Gastroesophageal sphincter (tissue), 4 donors: ENCODE measurements at regions not wholly inside any gene's neighbourhood (a gene's known extent, or its start where the extent isn't known, plus 50 kb on each side); places are given as distances from the start of the nearest gene placed in this dataset.

Experiments used
- ATAC-seq: fragments of 150-250 bp; one replicate; pipeline ENCODE4 v1.9.1; 2016; ENCODE audit warnings: mild to moderate bottlenecking, moderate library complexity
- H3K27ac ChIP-seq, 4 donors: fragments of 200-600 bp; sonication (generic) in 3 of 4; 1 replicate in 3 of 4; 2 replicates in 1 of 4; pipeline ENCODE4 v1.5.1; 2016 to 2019
- H3K27me3 ChIP-seq: fragments of 200-600 bp; sonication (generic); one replicate; pipeline ENCODE4 v1.5.1; 2019
- H3K36me3 ChIP-seq, 2 donors: fragments of 200-600 bp; sonication (generic); one replicate each; pipeline ENCODE4 v1.5.1; 2019; ENCODE audit warnings: control low read depth in 1 of 2
- H3K4me1 ChIP-seq, 3 donors: fragments of 200-600 bp; sonication (generic); 1 replicate in 2 of 3; 2 replicates in 1 of 3; pipeline ENCODE4 v1.5.1; 2016 to 2019; ENCODE audit warnings: control low read depth in 2 of 3
- H3K4me3 ChIP-seq, 2 donors: fragments of 200-600 bp; sonication (generic); one replicate each; pipeline ENCODE4 v1.5.1; 2019; ENCODE audit warnings: mild to moderate bottlenecking in 1 of 2, moderate library complexity in 1 of 2
- H3K9me3 ChIP-seq, 3 donors: fragments of 200-600 bp; sonication (generic); one replicate each; pipeline ENCODE4 v1.5.1; 2017 to 2019; ENCODE audit warnings: control low read depth in 2 of 3
- EP300 ChIP-seq: sonication (generic); formaldehyde crosslinking; IDR thresholded peaks from one replicate; pipeline ENCODE4 v1.6.1; 2017; ENCODE audit warnings: antibody characterized with exemption, mild to moderate bottlenecking
- POLR2A ChIP-seq, 2 donors: fragments of 450-650 bp; IDR thresholded peaks; one replicate each; pipeline ENCODE4 v1.6.1; 2017; ENCODE audit warnings: antibody characterized with exemption in 2 of 2, mild to moderate bottlenecking in 2 of 2, moderate library complexity in 1 of 2
- POLR2AphosphoS5 ChIP-seq: sonication (generic); formaldehyde crosslinking; IDR thresholded peaks from one replicate; pipeline ENCODE4 v1.6.1; 2017; ENCODE audit warnings: antibody characterized with exemption
- WGBS, 2 donors: methylation state at CpG; one replicate each; pipeline ENCODE4 v1.1.5; 2018; ENCODE audit warnings: low coverage in 1 of 2; 5-methylcytosine and 5-hydroxymethylcytosine counted together
- TF ChIP-seq, protein P1 (sequence below), 4 experiments: fragments of 200-600 bp in 2 of 4; fragments of 450-650 bp in 2 of 4; sonication (generic) in 1 of 4; IDR thresholded peaks; one replicate each; pipeline ENCODE4 v1.5.1; 2017 to 2019; ENCODE audit warnings: antibody characterized with exemption in 4 of 4, mild to moderate bottlenecking in 2 of 4, moderate library complexity in 2 of 4

DNA sequence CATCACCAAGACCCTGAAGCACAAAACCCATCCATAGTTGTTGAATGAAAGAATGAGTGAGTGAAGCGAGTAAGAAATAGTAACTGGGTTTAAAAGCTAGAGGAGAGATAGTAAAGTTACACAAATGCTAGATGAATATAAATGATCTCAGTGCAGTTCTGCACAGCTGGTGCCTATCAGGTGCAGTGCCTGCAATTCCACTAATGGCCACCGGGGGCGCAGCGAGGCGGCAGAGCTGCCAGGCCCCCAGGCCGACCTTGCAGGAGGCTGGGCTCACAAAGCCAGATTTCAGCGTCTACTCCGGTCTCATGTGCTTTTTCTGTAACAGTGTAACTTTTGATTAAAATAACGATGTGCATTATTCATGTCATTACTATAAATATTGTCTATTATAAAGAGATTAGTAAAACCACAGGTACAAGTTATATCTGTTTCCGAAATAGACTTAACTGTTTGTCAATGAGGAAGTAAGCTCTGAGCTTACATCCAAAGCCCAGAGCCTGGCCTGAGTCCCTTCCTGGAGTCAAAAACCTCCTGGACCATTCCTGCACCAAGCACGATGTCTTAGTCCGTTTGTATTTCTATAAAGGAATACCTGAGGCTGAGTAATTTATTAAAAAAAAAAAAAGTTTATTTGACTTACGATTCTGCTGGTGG is 477.6 kb downstream of the NPHP4 start:
- 15 to 65% methylated on average over 2 to 13 of the region's 13 CpGs for WGBS, 2 donors
- Histone ChIP-seq H3K4me1 (peaks cover 0 to 9% (median 0%) of the 10 kb centered on the region in 3 donors), H3K9me3 (no peaks in the 10 kb centered on the region), H3K36me3 (no peaks in the 10 kb centered on the region), H3K27me3 (peaks cover 50% of the 10 kb centered on the region), H3K4me3 (no peak overlapping the region), H3K27ac (no peak overlapping the region)
- peak; percentile 70 for ATAC-seq
- no peak for TF ChIP-seq POLR2A (IDR thresholded peaks at IDR 0.05)
- TF ChIP-seq, protein P1, sequence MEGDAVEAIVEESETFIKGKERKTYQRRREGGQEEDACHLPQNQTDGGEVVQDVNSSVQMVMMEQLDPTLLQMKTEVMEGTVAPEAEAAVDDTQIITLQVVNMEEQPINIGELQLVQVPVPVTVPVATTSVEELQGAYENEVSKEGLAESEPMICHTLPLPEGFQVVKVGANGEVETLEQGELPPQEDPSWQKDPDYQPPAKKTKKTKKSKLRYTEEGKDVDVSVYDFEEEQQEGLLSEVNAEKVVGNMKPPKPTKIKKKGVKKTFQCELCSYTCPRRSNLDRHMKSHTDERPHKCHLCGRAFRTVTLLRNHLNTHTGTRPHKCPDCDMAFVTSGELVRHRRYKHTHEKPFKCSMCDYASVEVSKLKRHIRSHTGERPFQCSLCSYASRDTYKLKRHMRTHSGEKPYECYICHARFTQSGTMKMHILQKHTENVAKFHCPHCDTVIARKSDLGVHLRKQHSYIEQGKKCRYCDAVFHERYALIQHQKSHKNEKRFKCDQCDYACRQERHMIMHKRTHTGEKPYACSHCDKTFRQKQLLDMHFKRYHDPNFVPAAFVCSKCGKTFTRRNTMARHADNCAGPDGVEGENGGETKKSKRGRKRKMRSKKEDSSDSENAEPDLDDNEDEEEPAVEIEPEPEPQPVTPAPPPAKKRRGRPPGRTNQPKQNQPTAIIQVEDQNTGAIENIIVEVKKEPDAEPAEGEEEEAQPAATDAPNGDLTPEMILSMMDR (IDR thresholded peaks at IDR 0.05) = peak; percentile 91 to 100 (median 96)

GRCh38 chr1:5513846-5514526 is 478.2 kb downstream of the NPHP4 start:
- TF ChIP-seq, protein P1 (IDR thresholded peaks at IDR 0.05) = no peak
- TF ChIP-seq POLR2AphosphoS5 = no peak
- no peak for TF ChIP-seq EP300
- no peak for ATAC-seq
- H3K9me3 ChIP-seq = no peaks in the 10 kb centered on the region

DNA sequence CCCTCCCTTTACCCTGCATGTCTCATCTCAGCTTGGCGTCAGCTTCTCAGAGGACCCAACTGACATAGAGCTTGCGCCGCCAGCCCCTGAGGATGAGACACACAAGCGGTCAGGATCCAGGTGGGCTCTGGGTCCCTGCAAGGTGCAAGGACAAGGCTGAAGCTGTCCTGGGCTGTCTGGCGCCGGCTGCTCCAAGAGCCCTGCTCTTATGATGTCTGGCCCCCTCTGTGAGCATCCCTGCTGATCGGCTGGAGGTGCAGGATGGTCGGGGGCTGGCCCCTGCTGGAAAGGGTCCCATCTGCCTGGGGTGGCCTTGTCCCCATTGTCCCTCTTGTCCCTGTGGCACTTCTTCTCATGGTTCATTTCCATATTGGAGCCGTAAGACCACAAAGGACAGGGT is 479.0 kb downstream of the NPHP4 start:
- Histone ChIP-seq H3K27me3 (peaks cover 65% of the 10 kb centered on the region), H3K36me3 (no peaks in the 10 kb centered on the region), H3K27ac (no peak overlapping the region), H3K4me1 (peaks cover 0 to 9% (median 0%) of the 10 kb centered on the region in 3 donors), H3K9me3 (no peaks in the 10 kb centered on the region), H3K4me3 (no peak overlapping the region)
- TF ChIP-seq POLR2A (IDR thresholded peaks at IDR 0.05) (no peak), POLR2AphosphoS5 (no peak), EP300 (no peak)
- TF ChIP-seq, protein P1 (IDR thresholded peaks at IDR 0.05) = no peak
- no peak for ATAC-seq
- WGBS, 2 donors = 100% methylated on average over 4 of the region's 9 CpGs; no CpG with 5 or more reads in 1 of the 2 donors

More at GRCh38 chr1:5513846-5514526, 478.2 kb downstream of the NPHP4 start:
- WGBS, 2 donors = 43 to 49% methylated on average over 1 to 6 of the region's 7 CpGs
- Histone ChIP-seq H3K4me3 (no peak overlapping the region), H3K27me3 (peaks cover 56% of the 10 kb centered on the region), H3K4me1 (peaks cover 0 to 9% (median 0%) of the 10 kb centered on the region in 3 donors), H3K27ac (no peak overlapping the region), H3K36me3 (no peaks in the 10 kb centered on the region)

GRCh38 chr1:5511381-5512097 is 480.7 kb downstream of the NPHP4 start:
- no peak overlapping the region for H3K27ac ChIP-seq
- TF ChIP-seq POLR2A (IDR thresholded peaks at IDR 0.05) = no peak
- TF ChIP-seq EP300 = no peak
- TF ChIP-seq POLR2AphosphoS5 = no peak
- TF ChIP-seq, protein P1 (IDR thresholded peaks at IDR 0.05) = no peak
- H3K36me3 ChIP-seq = no peaks in the 10 kb centered on the region
- H3K27me3 ChIP-seq = peaks cover 61% of the 10 kb centered on the region
- peaks cover 0 to 9% (median 0%) of the 10 kb centered on the region in 3 donors for H3K4me1 ChIP-seq
- H3K4me3 ChIP-seq = no peak overlapping the region
- WGBS, 2 donors = 67 to 78% methylated on average over 7 to 9 of the region's 9 CpGs
- no peaks in the 10 kb centered on the region for H3K9me3 ChIP-seq
- no peak for ATAC-seq
